HG03558 (cell line): ENCODE measurements at regions not wholly inside any gene's neighbourhood (a gene's known extent, or its start where the extent isn't known, plus 50 kb on each side); places are given as distances from the start of the nearest gene placed in this dataset.

ENCODE experiments used
- ATAC-seq: cut with Tn5 transposase; IDR thresholded peaks from one replicate; pipeline ENCODE4 v1.9.1; 2021; ENCODE audit warnings: moderate number of reproducible peaks; ENCODE audit not compliant: unreplicated experiment; ENCODE audit errors: extremely low read depth

- no peak for ATAC-seq
Observed at GRCh38 chr5:125325488-125326149, 579.2 kb upstream of the ZNF608 start.

GRCh38 chr5:125326150-125326510 is 579.7 kb upstream of the ZNF608 start:
- ATAC-seq, result no peak

- no peak for ATAC-seq
Observed at GRCh38 chr5:125327676-125328075, 581.2 kb upstream of the ZNF608 start.

GRCh38 chr5:125331987-125332598 is 585.7 kb upstream of the ZNF608 start:
- ATAC-seq, result no peak

GRCh38 chr5:125333416-125333815 is 587.0 kb upstream of the ZNF608 start:
- ATAC-seq, result no peak

- no peak for ATAC-seq
Observed at GRCh38 chr5:125336401-125336800, 590.0 kb upstream of the ZNF608 start.

- ATAC-seq, result no peak
Observed at GRCh38 chr5:125337294-125337693, 590.9 kb upstream of the ZNF608 start.

GRCh38 chr5:125338440-125339174 is 592.2 kb upstream of the ZNF608 start:
- no peak for ATAC-seq

GRCh38 chr5:125341436-125341835 is 595.0 kb upstream of the ZNF608 start:
- no peak for ATAC-seq

GRCh38 chr5:125343015-125343414 is 596.6 kb upstream of the ZNF608 start:
- ATAC-seq, result no peak

- no peak for ATAC-seq
Observed at GRCh38 chr5:125346316-125346715, 599.9 kb upstream of the ZNF608 start.

GRCh38 chr5:125348221-125348692 is 601.8 kb upstream of the ZNF608 start:
- ATAC-seq, result no peak

- ATAC-seq, result no peak
Observed at GRCh38 chr5:125348936-125349831, 602.7 kb upstream of the ZNF608 start.

- ATAC-seq, result no peak
Observed at GRCh38 chr5:125357660-125358059, 611.2 kb upstream of the ZNF608 start.

GRCh38 chr5:125365747-125366146 is 619.3 kb upstream of the ZNF608 start:
- ATAC-seq, result no peak

GRCh38 chr5:125367702-125368101 is 621.3 kb upstream of the ZNF608 start:
- no peak for ATAC-seq

GRCh38 chr5:125370461-125371205 is 624.2 kb upstream of the ZNF608 start:
- ATAC-seq, result no peak

- ATAC-seq, result no peak
Observed at GRCh38 chr5:125372694-125373631, 626.5 kb upstream of the ZNF608 start.

GRCh38 chr5:125375143-125375542 is 628.7 kb upstream of the ZNF608 start:
- no peak for ATAC-seq
